Suprapubic skin (tissue), 4 donors: ENCODE measurements at regions not wholly inside any gene's neighbourhood (a gene's known extent, or its start where the extent isn't known, plus 50 kb on each side); places are given as distances from the start of the nearest gene placed in this dataset.

Experiments used
- DNase-seq, 2 donors: peaks; one replicate each; pipeline ENCODE4 v3.0.0-alpha.2; 2019; ENCODE audit warnings: low spot score in 2 of 2
- H3K27ac ChIP-seq: fragments of 200-600 bp; sonication (generic); one replicate; pipeline ENCODE4 v1.5.1; 2019
- H3K27me3 ChIP-seq: fragments of 200-600 bp; sonication (generic); one replicate; pipeline ENCODE4 v1.5.1; 2019
- H3K36me3 ChIP-seq: fragments of 200-600 bp; sonication (generic); one replicate; pipeline ENCODE4 v1.5.1; 2019
- H3K4me1 ChIP-seq: fragments of 200-600 bp; sonication (generic); one replicate; pipeline ENCODE4 v1.5.1; 2019
- H3K4me3 ChIP-seq: fragments of 200-600 bp; sonication (generic); one replicate; pipeline ENCODE4 v1.5.1; 2019; ENCODE audit warnings: mild to moderate bottlenecking
- H3K9me3 ChIP-seq: fragments of 200-600 bp; sonication (generic); one replicate; pipeline ENCODE4 v1.5.1; 2019
- CTCF ChIP-seq, 2 donors: fragments of 200-600 bp in 1 of 2; fragments of 450-650 bp in 1 of 2; sonication (generic) in 1 of 2; IDR thresholded peaks; one replicate each; pipeline ENCODE4 v1.5.1; 2016 to 2019; ENCODE audit warnings: antibody characterized with exemption in 2 of 2, mild to moderate bottlenecking in 1 of 2, moderate library complexity in 1 of 2
- EP300 ChIP-seq: sonication (generic); formaldehyde crosslinking; IDR thresholded peaks from one replicate; pipeline ENCODE4 v1.6.1; 2017; ENCODE audit warnings: antibody characterized with exemption
- POLR2A ChIP-seq, 2 donors: fragments of 450-650 bp; IDR thresholded peaks; one replicate each; pipeline ENCODE4 v1.6.1; 2017; ENCODE audit warnings: antibody characterized with exemption in 2 of 2, mild to moderate bottlenecking in 2 of 2, moderate library complexity in 2 of 2
- POLR2AphosphoS5 ChIP-seq, 3 donors: sonication (generic); formaldehyde crosslinking; IDR thresholded peaks; one replicate each; pipeline ENCODE4 v1.6.1; 2017; ENCODE audit warnings: antibody characterized with exemption in 3 of 3
- WGBS: methylation state at CpG from one replicate; pipeline ENCODE4 v1.1.5; 2018; 5-methylcytosine and 5-hydroxymethylcytosine counted together

- Histone ChIP-seq H3K36me3 (no peaks in the 10 kb centered on the region), H3K4me1 (peaks cover 8% of the 10 kb centered on the region), H3K4me3 (no peak overlapping the region), H3K9me3 (no peaks in the 10 kb centered on the region), H3K27ac (no peak overlapping the region), H3K27me3 (peaks cover 6% of the 10 kb centered on the region)
- TF ChIP-seq POLR2AphosphoS5 (IDR thresholded peaks at IDR 0.05) (no peak), CTCF (IDR thresholded peaks at IDR 0.05) (no peak), POLR2A (IDR thresholded peaks at IDR 0.05) (no peak), EP300 (no peak)
- 92% methylated on average over 7 of the region's 12 CpGs for WGBS
- no peak for DNase-seq
Measured at GRCh38 chr22:23386822-23387580, 193.1 kb downstream of the IGLL1 start.

DNA sequence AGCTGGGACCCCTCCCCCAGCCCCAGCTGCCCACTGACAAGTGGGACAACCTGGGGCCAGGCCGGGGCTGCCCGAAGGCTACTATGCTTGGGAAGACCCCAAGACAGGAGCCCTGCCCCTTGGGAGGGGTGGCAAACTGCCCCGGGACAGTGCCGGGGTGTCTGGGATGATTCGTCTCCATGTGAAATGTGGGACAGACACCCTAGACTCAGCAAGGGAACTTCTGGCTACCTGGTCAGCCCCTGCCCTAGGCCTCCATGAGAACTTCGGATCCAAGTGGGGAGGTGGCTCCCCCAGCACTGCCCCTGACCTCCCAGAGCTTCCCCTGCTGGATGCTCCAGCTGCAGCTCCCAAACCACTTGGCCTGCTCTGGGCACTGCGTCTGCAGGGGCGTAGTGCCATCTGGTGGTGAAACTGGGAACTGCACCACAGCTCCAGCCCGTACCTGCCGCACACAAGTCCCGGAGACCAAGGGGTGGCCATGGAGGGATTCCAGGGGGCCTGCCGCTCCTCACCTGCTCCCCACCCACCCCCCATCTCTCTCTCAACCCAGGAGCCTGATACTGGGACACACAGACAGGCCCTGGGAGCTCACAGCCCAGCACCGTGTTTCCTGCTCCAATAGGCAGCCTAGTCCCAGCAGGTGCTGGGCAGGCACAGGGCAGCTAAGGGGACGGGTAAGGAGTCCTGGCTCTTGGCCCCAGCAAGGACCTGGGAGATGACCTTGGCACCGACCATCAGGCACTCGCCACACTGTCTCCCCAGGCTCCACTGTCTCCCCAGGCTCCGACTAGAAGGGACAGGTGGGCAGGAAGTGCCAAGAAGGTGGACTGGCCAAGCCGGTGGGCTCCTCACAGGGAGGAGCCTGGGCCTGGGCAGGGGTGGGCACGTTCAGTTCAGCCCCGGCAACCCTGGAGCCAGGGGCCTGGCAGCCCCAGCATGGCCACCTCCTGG is 194.1 kb downstream of the IGLL1 start:
- TF ChIP-seq EP300 = no peak
- peak; percentile 87 to 98 for TF ChIP-seq CTCF (IDR thresholded peaks at IDR 0.05)
- WGBS = 0% methylated on average over 1 of the region's 20 CpGs
- Histone ChIP-seq H3K36me3 (no peaks in the 10 kb centered on the region), H3K27me3 (peaks cover 6% of the 10 kb centered on the region), H3K9me3 (no peaks in the 10 kb centered on the region), H3K4me3 (no peak overlapping the region), H3K27ac (no peak overlapping the region), H3K4me1 (peaks cover 8% of the 10 kb centered on the region)
- peak in 1 of 2 donors; percentile 87 for DNase-seq

- no peak for TF ChIP-seq POLR2A (IDR thresholded peaks at IDR 0.05)
- TF ChIP-seq CTCF (IDR thresholded peaks at IDR 0.05) = no peak
- TF ChIP-seq POLR2AphosphoS5 (IDR thresholded peaks at IDR 0.05) = no peak
- no peak for TF ChIP-seq EP300
- 40% methylated on average over 2 of the region's 14 CpGs for WGBS
- peaks cover 8% of the 10 kb centered on the region for H3K4me1 ChIP-seq
Measured at GRCh38 chr22:23384923-23385677, 195.0 kb downstream of the IGLL1 start.

GRCh38 chr22:23384431-23384830 is 195.7 kb downstream of the IGLL1 start:
- Histone ChIP-seq H3K4me1 (peaks cover 8% of the 10 kb centered on the region), H3K27ac (no peak overlapping the region), H3K9me3 (no peaks in the 10 kb centered on the region), H3K27me3 (peaks cover 6% of the 10 kb centered on the region), H3K4me3 (no peak overlapping the region), H3K36me3 (no peaks in the 10 kb centered on the region)
- DNase-seq = no peak
- TF ChIP-seq POLR2A (IDR thresholded peaks at IDR 0.05) (no peak), CTCF (IDR thresholded peaks at IDR 0.05) (no peak)
- WGBS = 93% methylated on average over 3 of the region's 10 CpGs

More at GRCh38 chr22:23384923-23385677, 195.0 kb downstream of the IGLL1 start:
- Histone ChIP-seq H3K36me3 (no peaks in the 10 kb centered on the region), H3K9me3 (no peaks in the 10 kb centered on the region), H3K4me3 (no peak overlapping the region), H3K27me3 (peaks cover 6% of the 10 kb centered on the region), H3K27ac (no peak overlapping the region)
- DNase-seq = no peak
